HepG2 (cell line): ENCODE measurements at regions not wholly inside any gene's neighbourhood (a gene's known extent, or its start where the extent isn't known, plus 50 kb on each side); places are given as distances from the start of the nearest gene placed in this dataset.
A peak's percentile ranks its signal among the peaks of the same experiment; 100 is the strongest.

Experiments used
- DNMT1 ChIP-seq: sonication (generic); formaldehyde crosslinking; IDR thresholded peaks from 2 replicates; pipeline ENCODE4 v1.5.1; 2020; ENCODE audit warnings: mild to moderate bottlenecking, missing genetic modification reagents
- EP300 ChIP-seq, 3 experiments: sonication (generic) in 1 of 3; formaldehyde crosslinking in 1 of 3; IDR thresholded peaks; 2 replicates each; pipeline versions ENCODE4 v1.5.1 to v1.6.1; 2011 to 2020; ENCODE audit warnings: low read depth in 2 of 3, low read length in 2 of 3, borderline replicate concordance in 1 of 3, improper control_type of control experiment in 1 of 3, mild to moderate bottlenecking in 1 of 3, missing genetic modification reagents in 1 of 3, moderate library complexity in 1 of 3
- GATAD2A ChIP-seq: IDR thresholded peaks from 2 replicates; pipeline ENCODE4 v1.6.1; 2016
- NFE2 ChIP-seq: sonication (generic); formaldehyde crosslinking; IDR thresholded peaks from 2 replicates; pipeline ENCODE4 v1.4.0; 2020; ENCODE audit warnings: missing genetic modification reagents
- NR2F2 ChIP-seq: IDR thresholded peaks from 2 replicates; pipeline ENCODE4 v1.6.1; 2012; ENCODE audit warnings: low read depth, inconsistent platforms, borderline replicate concordance
- NR2F6 ChIP-seq, 2 experiments: IDR thresholded peaks; 2 replicates each; pipeline ENCODE4 v1.6.1; 2016; ENCODE audit warnings: antibody characterized with exemption in 1 of 2, mild to moderate bottlenecking in 1 of 2
- RAD51 ChIP-seq: fragments of 450-650 bp; IDR thresholded peaks from 2 replicates; pipeline ENCODE4 v1.6.1; 2016; ENCODE audit warnings: borderline replicate concordance
- RARA ChIP-seq: IDR thresholded peaks from 2 replicates; pipeline ENCODE4 v1.6.1; 2016; ENCODE audit warnings: missing genetic modification reagents, missing compliant biosample characterization
- RXRA ChIP-seq: sonication (generic); formaldehyde crosslinking; IDR thresholded peaks from 2 replicates; pipeline ENCODE4 v1.5.1; 2020; ENCODE audit warnings: missing genetic modification reagents
- SALL1 ChIP-seq: sonication (generic); formaldehyde crosslinking; IDR thresholded peaks from 2 replicates; pipeline ENCODE4 v1.8.0; 2022; ENCODE audit warnings: mild to moderate bottlenecking, missing genetic modification reagents
- TMF1 ChIP-seq: sonication (generic); formaldehyde crosslinking; IDR thresholded peaks from 2 replicates; pipeline ENCODE4 v1.8.1; 2022; ENCODE audit warnings: low read depth, missing genetic modification reagents
- ZFP41 ChIP-seq: sonication (generic); formaldehyde crosslinking; IDR thresholded peaks from 2 replicates; pipeline ENCODE4 v1.4.0; 2020; ENCODE audit warnings: mild to moderate bottlenecking, missing genetic modification reagents, borderline replicate concordance
- ZMYM4 ChIP-seq: sonication (generic); formaldehyde crosslinking; IDR thresholded peaks from 2 replicates; pipeline ENCODE4 v1.8.1; 2023; ENCODE audit warnings: mild to moderate bottlenecking, missing genetic modification reagents
- ZNF136 ChIP-seq: sonication (generic); formaldehyde crosslinking; IDR thresholded peaks from 2 replicates; pipeline ENCODE4 v1.8.1; 2022; ENCODE audit warnings: low read depth, mild to moderate bottlenecking, moderate library complexity, missing genetic modification reagents
- ZNF30 ChIP-seq: sonication (generic); formaldehyde crosslinking; IDR thresholded peaks from 2 replicates; pipeline ENCODE4 v1.5.0; 2020; ENCODE audit warnings: mild to moderate bottlenecking, missing genetic modification reagents
- ZNF709 ChIP-seq: sonication (generic); formaldehyde crosslinking; IDR thresholded peaks from 2 replicates; pipeline ENCODE4 v1.5.0; 2020; ENCODE audit warnings: mild to moderate bottlenecking, missing genetic modification reagents
- TF ChIP-seq, protein P1 (sequence below): sonication (generic); formaldehyde crosslinking; IDR thresholded peaks from 2 replicates; pipeline ENCODE4 v1.4.0; 2020; ENCODE audit warnings: missing genetic modification reagents
- TF ChIP-seq, protein P2 (sequence below), 2 experiments: sonication (generic) in 1 of 2; formaldehyde crosslinking in 1 of 2; IDR thresholded peaks; 2 replicates each; pipeline versions ENCODE4 v1.6.1 to v1.9.0; 2014 to 2022; ENCODE audit warnings: antibody characterized with exemption in 1 of 2, borderline replicate concordance in 1 of 2, inconsistent platforms in 1 of 2, low read depth in 1 of 2, missing genetic modification reagents in 1 of 2
- TF ChIP-seq, protein P3 (sequence below): sonication (generic); formaldehyde crosslinking; IDR thresholded peaks from 2 replicates; pipeline ENCODE4 v1.4.0; 2020; ENCODE audit warnings: mild to moderate bottlenecking, missing genetic modification reagents

DNA sequence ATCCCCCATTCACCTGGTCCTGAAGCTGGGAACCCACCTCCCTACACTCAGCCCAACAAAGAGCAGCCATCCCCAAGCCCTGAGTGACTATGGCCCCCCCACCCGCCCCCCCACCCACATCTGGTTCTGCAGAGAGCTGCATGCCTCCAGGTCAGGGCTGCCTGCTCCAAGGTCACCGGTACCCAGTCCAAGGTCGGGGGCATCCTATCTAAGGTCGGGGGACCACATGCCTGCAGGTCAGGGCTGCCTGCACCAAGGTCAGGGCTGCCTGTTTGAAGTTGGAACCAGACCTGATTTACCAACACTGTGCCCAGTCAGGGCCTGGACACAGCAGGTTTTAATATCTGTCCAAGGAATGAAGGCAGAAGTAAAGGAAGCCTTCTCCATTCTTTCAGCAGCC, 66.1 kb upstream of the GPC1 start (continued):
- TF ChIP-seq ZFP41 (CRISPR knock-in tag) (no peak), RXRA (peak; percentile 33; the same call in 1 of the 2 replicates), ZNF136 (CRISPR knock-in tag) (no peak), RARA (CRISPR knock-in tag) (peak; percentile 48; the same call in 1 of the 2 replicates), TMF1 (no peak), DNMT1 (CRISPR knock-in tag) (no peak), ZMYM4 (CRISPR knock-in tag) (0 out of 2 replicates have a peak, but pooled peaks have one; percentile 32), NR2F2 (peak; percentile 73), EP300 (IDR thresholded peaks at IDR 0.05; ENCODE audit: low read depth in 2 of 2, low read length in 2 of 2) (peak in 1 of 2 experiments; percentile 27; a peak in 1 of 4 replicates), EP300 (CRISPR knock-in tag; IDR thresholded peaks at IDR 0.05; ENCODE audit: borderline replicate concordance) (no peak), GATAD2A (CRISPR knock-in tag) (0 out of 2 replicates have a peak, but pooled peaks have one; percentile 23), ZNF30 (CRISPR knock-in tag) (no peak), NR2F6 (IDR thresholded peaks at IDR 0.05) (peak; percentile 69; the same call in 1 of the 2 replicates), NR2F6 (CRISPR knock-in tag; IDR thresholded peaks at IDR 0.05) (peak; percentile 76), ZNF709 (no peak), NFE2 (CRISPR knock-in tag) (no peak), SALL1 (CRISPR knock-in tag) (peak; percentile 24; the same call in 1 of the 2 replicates), RAD51 (no peak)
- TF ChIP-seq, protein P1, sequence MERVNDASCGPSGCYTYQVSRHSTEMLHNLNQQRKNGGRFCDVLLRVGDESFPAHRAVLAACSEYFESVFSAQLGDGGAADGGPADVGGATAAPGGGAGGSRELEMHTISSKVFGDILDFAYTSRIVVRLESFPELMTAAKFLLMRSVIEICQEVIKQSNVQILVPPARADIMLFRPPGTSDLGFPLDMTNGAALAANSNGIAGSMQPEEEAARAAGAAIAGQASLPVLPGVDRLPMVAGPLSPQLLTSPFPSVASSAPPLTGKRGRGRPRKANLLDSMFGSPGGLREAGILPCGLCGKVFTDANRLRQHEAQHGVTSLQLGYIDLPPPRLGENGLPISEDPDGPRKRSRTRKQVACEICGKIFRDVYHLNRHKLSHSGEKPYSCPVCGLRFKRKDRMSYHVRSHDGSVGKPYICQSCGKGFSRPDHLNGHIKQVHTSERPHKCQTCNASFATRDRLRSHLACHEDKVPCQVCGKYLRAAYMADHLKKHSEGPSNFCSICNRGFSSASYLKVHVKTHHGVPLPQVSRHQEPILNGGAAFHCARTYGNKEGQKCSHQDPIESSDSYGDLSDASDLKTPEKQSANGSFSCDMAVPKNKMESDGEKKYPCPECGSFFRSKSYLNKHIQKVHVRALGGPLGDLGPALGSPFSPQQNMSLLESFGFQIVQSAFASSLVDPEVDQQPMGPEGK (CRISPR knock-in tag) = peak; percentile 48
- TF ChIP-seq, protein P2, sequence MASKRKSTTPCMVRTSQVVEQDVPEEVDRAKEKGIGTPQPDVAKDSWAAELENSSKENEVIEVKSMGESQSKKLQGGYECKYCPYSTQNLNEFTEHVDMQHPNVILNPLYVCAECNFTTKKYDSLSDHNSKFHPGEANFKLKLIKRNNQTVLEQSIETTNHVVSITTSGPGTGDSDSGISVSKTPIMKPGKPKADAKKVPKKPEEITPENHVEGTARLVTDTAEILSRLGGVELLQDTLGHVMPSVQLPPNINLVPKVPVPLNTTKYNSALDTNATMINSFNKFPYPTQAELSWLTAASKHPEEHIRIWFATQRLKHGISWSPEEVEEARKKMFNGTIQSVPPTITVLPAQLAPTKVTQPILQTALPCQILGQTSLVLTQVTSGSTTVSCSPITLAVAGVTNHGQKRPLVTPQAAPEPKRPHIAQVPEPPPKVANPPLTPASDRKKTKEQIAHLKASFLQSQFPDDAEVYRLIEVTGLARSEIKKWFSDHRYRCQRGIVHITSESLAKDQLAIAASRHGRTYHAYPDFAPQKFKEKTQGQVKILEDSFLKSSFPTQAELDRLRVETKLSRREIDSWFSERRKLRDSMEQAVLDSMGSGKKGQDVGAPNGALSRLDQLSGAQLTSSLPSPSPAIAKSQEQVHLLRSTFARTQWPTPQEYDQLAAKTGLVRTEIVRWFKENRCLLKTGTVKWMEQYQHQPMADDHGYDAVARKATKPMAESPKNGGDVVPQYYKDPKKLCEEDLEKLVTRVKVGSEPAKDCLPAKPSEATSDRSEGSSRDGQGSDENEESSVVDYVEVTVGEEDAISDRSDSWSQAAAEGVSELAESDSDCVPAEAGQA (IDR thresholded peaks at IDR 0.05; ENCODE audit: low read depth) = no peak
- TF ChIP-seq, protein P2 (CRISPR knock-in tag; IDR thresholded peaks at IDR 0.05; ENCODE audit: borderline replicate concordance) = no peak
- TF ChIP-seq, protein P3, sequence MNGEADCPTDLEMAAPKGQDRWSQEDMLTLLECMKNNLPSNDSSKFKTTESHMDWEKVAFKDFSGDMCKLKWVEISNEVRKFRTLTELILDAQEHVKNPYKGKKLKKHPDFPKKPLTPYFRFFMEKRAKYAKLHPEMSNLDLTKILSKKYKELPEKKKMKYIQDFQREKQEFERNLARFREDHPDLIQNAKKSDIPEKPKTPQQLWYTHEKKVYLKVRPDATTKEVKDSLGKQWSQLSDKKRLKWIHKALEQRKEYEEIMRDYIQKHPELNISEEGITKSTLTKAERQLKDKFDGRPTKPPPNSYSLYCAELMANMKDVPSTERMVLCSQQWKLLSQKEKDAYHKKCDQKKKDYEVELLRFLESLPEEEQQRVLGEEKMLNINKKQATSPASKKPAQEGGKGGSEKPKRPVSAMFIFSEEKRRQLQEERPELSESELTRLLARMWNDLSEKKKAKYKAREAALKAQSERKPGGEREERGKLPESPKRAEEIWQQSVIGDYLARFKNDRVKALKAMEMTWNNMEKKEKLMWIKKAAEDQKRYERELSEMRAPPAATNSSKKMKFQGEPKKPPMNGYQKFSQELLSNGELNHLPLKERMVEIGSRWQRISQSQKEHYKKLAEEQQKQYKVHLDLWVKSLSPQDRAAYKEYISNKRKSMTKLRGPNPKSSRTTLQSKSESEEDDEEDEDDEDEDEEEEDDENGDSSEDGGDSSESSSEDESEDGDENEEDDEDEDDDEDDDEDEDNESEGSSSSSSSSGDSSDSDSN (CRISPR knock-in tag) = no peak
